GM19035 (cell line): ENCODE measurements at regions not wholly inside any gene's neighbourhood (a gene's known extent, or its start where the extent isn't known, plus 50 kb on each side); places are given as distances from the start of the nearest gene placed in this dataset.
"Not testable (repeated sequence)": the region's sequence is repeated elsewhere in the genome, so short reads cannot be mapped to it uniquely, and the experiment has no call there.

Experiments used
- ATAC-seq: cut with Tn5 transposase; IDR thresholded peaks from one replicate; pipeline ENCODE4 v1.9.1; 2021; ENCODE audit not compliant: unreplicated experiment

DNA sequence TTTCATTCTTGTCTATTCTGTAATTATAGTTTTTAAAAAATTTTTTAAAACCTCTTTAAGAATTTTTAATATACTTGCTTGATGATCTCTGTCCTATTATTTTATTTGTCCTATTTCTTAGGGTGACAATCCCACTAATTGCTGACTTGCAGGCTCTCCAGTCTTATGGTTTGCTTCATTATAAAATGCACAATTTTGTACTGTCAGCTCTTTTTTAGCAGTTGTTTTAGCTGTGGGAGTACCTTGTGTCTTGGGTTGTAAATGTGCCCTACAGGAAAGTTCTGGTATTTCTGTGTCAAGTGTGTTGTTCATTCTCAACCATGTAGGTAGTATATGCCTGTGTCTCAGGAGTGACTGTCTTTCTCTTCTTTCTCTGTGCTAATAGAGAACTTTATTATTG is 118.2 kb upstream of the IL15 start:
- no peak for ATAC-seq

DNA sequence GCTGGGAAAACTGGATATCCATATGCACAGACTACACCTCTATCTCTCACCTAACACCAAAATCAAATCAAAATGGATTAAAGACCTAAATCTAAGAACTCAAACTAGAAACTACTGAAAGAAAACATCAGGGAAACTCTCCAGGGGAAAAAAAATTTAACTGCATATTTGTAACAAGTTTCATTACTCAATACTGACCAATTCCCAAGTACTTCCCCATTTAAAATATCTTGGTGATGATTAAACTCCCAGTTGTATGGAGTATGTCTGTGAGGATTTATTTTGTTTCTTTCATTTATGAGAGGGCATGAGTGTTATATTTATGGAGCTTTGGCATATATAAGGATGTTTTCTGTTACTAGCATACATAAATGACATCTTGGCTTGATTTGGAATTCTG is 112.3 kb upstream of the IL15 start:
- ATAC-seq, result no peak

DNA sequence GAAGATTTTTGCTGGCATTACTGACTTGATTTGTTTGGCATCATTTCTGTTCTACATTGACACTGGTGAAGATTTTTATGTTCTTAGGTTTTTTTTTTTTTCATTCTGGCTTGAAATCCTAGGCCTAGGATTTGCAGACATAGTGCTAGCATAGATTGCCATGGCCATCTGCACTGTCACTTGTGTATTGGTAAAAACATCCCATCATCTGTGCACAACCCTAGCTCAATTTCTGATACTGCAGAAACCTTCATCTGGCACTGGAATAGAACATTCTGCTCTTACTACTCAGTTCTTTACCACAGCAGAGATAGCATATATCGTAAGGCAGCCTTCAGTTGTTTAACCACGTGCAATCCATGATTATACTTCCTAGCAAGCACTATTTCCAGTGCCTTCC is 111.5 kb upstream of the IL15 start:
- no peak for ATAC-seq

DNA sequence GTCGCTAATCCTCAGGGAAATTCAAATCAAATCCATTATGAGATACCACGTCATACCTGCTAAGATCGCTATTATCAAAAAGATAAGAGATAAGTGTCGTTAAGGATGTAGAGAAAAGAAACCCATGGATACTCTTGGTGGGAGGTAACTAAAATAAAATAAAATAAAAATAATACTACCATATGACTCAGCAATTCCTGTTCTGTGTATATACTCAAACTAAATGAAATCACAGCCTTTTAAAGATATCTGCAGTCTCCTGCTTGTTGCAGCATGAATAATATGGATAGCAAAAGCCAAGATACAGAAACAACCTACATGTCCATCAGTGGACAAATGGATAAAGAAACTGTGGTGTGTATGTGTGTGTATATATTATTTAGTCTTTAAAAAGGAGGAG is 105.8 kb upstream of the IL15 start:
- ATAC-seq, result no peak

DNA sequence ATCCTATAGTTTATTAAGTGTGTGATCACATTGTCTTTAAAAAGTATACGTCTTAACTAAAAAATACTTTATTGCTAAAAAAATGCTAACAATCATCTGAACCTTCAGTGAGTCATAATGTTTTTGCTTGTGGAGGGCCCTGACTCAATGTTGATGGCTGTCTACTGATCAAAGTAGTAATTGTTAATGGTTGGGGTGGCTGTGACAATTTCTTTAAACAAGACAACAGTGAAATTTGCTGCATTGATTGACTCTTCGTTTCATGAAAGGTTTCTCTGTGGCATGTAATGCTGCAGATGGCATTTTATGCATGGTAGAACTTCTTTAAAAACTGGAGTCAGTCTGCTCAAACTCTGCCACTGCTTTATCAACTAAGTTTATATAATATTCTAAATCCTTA is 101.4 kb upstream of the IL15 start:
- no peak for ATAC-seq

DNA sequence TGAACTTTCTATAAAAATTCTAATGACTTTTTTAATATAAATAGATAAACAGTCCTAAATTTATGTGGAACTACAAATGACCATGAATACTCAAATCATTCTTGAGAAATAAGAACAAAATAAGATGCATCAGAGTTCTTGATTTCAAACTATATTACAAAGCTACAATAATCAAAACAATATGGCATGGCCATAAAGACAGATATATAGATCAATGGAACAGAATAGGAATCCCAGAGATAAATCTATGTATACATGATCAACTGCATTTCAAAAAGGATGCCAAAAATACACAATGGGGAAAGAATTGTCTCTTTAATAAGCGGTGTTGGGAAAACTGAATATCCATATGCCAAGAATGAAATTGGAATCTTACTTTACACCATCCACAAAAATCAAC is 98.4 kb upstream of the IL15 start:
- no peak for ATAC-seq

DNA sequence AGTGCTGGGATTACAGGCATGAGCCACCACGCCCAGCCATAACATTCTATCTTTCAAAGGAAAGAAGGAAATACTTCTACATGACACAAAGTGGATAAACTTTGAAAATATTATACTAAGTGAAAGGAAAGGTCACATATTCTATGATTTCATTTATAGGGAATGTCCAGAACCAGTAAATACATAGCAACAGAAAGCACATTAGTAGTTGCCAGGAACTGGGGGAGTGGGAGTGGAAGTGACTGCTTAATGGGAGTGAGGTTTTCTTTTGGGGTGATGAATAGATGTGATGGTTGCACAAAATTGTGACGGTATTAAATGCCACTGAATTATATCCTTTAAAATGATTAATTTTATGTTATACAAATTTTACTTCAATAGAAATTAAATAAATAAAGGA is 95.7 kb upstream of the IL15 start:
- no peak for ATAC-seq

DNA sequence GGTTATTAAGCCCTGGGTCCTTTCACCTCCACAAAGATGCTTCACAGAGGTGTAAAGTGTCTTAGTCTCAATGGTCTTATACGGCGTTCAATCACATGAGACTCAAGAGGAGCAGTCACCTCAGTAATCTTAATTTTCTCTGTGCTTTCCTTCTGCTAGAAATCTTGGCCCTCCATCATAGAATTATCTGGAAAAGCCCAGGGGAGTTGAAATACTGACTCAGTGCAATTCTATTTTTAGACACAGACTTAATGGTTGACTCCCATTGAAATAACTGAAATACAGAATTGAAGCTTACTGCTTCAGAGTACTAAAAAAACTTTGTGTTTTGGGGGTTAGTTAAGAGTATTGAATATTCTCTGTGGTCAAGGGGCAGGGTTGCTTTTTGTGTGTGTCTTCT is 94.5 kb upstream of the IL15 start:
- ATAC-seq, result no peak

DNA sequence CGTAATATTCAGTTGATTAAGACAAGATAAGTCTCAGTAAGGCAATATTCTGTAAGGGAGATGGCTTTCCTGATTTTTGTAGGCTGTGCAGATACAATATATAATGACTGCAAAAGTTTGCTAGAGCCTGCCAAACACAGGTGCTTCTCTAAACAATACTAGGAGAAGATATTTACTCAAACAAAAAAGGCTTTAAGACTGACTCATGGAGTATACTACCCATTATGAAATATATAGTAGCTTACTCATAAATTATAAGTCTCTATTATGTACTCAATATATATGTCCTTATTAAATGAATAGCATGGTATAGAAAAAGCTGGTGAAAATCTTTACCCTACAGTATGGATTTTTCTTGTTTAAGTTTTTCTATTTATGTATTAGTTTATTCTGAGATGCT is 93.2 kb upstream of the IL15 start:
- ATAC-seq, result no peak

DNA sequence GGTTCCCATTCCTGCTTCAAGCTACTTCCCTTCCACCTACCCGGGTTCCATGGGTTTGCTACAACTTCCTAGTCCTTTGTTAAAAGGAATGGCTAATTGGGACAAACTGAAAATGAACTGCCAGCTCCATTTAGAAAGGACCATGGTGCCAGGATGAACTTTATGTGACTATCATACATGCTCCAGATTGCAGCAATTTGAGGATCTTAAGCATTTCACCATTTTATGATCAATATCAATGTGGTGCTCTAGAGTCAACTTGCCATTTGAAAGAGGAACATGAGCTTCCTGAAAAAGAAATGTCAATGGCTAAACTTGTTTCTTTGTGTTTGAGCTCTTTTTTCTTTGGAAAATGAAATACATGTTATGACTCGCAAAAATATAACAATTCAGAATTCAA is 92.7 kb upstream of the IL15 start:
- no peak for ATAC-seq

DNA sequence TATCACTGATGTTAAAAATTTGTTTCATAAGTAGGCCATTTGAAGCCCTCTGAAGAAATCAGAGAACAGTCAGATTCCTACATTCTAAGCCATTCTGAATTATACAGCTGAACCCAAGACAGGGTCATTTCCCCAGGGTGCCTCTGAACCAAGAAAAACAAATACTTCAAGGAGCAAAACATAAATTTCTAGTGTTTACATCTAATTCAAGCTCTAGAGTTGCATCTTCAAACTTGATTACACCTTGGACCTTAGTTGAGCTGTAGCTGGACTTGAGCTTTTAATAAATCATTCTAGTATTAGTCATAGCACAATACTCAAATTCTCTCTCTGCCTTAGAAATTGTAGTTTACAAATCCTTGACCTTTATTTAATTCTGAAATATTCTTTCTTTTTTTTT is 87.6 kb upstream of the IL15 start:
- ATAC-seq, result no peak

DNA sequence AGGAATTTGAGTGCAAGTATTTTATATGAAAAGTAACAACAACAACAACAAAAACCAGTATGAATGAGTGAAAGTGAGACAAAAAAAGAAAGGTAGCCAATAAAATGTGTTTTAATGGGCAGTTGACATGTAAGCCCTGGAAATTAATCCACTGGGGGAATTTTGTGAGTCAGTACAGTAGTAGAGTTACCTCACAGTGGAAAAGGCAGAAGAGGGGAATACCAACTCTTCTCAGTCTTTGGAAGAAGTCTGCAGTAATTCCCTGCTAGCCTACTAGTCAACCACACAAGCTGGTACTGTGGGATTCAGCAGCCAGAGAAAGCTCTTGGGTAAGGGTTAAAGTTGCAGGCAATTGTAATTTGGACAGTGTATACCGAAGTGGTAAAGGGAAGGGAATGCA is 76.3 kb upstream of the IL15 start:
- ATAC-seq, result no peak

DNA sequence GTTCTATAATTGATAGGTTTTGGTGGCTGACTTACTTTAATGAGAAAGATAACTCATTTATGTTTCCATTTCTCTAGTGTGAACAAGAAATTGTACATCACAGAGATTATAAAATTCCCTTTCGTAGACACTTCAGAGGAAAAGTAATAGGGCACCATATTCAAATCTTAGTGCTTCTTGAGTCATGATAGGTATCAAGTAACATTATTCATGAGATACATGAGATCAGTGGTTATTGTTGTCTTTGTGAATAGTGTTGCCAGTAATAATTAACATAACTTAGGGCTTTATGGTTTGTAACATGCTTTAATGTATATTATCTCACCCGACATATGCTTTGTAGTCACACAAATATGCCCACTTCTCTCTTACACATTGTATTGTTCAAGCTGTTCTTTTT is 73.7 kb upstream of the IL15 start:
- no peak for ATAC-seq

DNA sequence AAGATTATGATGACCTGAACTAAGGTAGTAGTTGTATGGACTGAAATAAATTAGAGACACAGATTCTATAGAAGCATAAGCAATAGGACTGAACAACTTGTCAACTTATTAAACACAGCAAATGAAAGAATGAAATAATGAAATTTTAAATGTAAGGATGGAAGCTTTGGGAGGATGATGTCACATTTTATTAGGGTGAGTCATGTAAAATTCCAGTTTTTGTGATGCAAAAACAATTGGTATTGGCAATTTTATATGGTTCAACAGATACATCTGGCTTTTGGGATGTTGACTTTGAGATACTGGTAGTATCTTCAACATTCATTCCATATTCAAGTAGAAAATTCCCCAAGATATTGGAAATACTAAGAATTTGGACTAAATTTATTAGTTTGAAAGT is 72.7 kb upstream of the IL15 start:
- no peak for ATAC-seq

DNA sequence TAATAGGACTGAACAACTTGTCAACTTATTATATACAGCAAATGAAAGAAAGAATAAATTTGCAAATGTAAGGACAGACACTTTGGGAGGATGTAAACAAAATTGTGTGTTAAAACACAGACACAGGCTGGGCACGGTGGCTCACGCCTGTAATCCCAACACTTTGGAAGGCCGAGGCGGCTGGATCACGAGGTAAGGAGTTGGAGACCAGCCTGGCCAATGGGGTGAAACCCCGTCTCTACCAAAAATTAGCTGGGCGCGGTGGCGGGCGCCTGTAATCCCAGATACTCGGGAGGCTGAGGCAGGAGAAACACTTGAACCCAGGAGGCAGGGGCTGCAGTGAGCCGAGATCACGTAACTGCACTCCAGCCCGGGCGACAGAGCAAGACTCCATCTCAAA is 71.4 kb upstream of the IL15 start:
- not testable (repeated sequence) for ATAC-seq

DNA sequence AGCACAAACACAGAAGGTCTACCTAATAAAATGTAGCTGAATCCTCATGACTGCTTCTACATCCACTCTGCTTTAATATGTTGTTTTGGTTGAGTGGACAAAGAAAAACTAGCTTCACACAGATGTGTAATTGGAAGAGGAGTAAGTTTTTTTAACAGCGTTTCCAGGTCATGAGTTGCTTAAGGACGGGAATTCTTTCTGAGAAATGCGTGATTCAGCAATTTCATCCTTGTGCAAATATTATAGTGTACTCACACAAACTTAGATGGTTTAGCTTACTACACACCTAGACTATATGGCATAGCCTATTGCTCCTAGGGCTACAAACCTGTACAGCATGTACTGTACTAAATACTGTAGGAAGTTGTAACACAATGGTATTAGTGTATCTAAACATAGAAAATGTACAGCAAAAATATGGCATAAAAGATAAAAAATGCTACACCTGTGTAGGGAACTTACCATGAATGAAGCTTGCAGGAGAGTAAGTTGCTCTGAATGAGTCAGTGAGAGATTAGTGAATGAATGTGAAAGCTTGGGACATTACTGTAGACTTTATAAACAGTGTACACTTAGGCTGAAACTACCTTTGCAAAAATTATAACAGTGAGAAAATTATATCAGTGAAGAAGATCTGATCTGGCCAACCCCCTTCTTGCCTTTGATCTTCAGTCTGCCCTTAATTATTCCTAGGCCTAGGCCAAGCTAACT is 70.8 kb upstream of the IL15 start:
- ATAC-seq, result no peak

DNA sequence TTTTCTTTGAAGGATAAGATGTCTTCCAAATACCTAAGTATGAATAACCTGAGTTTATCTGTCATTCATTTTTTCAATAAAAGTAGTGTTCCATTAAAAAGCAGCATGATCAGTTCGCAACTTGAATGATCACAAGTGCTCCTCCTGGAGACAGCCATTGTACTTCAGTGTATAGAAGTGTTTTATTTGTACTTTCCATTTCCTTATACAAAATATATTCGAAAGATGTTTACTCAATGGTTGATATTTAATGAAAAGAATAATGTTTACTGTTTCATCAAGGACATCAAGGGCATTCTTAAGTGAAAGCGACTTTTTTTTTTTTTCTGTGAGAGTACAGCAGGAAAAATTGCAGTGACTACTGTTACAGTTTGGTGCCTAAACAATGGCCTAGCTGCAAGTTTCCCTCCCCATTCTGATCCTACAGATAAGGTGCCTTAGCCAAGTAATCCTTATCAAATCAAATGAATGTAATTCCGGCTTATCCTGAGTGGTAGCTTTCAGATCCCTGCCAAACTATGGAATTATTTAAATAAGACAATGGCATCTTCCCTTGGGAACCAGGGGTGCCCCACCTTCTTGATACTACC is 69.0 kb upstream of the IL15 start:
- ATAC-seq, result no peak

DNA sequence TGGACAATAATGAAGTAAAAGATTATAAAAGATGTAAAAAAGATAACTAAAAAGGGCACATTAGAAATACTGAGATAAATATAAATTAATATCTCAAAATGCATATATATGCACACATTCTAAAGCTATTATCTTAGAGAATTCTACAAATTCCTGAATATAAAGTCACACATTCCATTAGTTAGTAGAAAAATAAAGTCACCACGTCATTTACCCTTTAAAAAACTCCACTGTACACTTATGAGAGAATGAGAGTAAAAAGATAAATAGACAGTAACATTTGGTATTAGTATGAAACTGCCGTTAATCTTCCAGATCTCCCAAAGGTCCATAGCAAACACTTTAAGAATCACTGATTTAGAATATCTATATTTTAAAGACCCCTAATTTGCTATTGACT is 67.2 kb upstream of the IL15 start:
- ATAC-seq, result no peak

DNA sequence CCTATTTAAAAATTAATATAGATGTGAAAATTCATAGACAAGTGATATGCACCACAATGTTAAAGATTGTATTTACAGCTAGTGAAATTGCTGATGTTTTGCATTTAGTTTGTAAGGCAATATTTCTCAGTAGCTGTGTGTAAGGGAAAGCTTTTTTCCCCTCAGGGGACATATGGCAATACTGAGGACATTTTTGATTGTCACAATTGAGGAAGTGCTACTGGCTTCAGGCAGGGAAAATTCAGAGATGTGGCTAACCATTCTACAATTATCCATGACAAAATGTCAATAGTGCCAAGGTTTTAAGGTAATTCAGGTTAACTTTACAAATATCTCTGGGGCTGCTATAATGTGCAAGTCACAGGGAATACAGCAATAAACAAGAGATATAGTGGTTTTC is 66.1 kb upstream of the IL15 start:
- no peak for ATAC-seq

DNA sequence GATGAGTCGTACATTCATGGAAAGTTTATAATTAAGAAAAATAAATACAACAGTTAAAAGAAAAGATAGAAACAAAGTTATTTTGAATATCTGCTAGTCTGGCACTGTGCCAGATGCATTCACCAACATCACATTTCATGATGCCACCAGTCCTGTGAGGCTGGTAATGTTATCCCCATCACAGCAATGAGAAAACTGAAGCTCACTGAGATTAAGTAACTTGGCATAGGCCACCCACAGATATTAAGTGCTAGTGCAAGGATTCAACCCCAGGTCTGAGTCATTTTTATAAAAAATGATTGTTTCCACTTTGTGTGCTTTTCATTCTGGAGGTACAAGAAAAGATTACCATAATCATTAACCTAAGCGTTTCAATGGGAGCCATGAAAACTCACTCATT is 65.0 kb upstream of the IL15 start:
- ATAC-seq, result no peak

DNA sequence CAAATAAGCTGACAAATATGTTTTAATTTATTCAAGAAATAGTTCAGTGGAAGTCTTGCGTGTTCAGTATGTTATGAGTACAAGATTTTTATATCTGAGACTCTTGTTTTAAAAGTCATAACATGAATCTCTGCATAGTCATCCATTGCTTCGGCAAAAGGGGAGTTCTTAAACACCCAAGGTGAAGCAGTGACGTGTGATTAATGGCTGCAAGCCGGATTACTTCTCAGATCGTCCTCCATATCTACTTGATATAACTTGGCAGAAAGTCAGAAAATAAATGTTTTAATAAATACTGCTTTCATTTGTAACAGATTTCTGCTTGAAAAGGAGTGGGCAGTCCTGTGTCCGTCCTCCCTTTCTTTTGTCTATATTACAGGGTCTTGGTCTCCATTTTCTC is 64.6 kb upstream of the IL15 start:
- ATAC-seq, result no peak

DNA sequence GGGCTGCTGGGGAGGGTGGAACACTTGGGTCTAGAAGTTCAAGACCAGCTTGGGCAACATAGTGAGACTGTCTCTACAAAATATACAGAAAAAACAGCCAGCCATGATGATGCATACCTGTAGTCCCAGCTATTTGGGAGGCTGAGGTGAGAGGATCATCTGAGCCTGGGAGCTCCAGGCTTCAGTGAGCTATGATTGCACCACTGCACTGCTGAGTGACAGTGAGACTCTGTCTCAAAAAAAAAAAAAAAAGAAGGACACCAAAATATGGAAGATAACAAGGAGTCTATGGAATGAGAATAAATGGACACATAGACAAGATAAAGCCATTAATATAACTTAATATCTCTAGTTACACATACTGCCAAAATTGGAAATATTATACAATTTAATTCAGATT is 62.7 kb upstream of the IL15 start:
- ATAC-seq, result no peak

DNA sequence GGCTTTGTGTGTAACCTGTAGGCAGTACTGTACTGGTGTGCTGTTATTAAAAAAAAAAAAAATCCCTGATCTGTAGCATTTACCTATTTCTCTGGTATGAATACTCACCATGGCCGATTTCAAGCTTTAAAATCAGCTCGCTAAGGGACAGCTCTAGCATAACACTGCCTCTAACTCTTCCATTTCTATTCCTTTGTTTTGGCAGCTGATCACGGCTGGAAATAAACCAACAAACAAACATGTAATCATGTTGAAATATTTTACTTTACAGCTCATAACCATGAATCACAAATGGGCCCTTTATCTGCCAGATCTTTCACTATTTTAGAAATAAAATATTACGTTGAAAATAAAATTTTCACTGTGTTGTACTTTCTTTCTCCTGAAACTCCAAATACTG is 60.5 kb upstream of the IL15 start:
- ATAC-seq, result no peak
